ENCODE measurements at regions not wholly inside any gene's neighbourhood (a gene's known extent, or its start where the extent isn't known, plus 50 kb on each side); places are given as distances from the start of the nearest gene placed in this dataset.

- TF ChIP-seq CTCF (optimal IDR thresholded peaks at IDR 0.05 in 1 of 3, IDR thresholded peaks at IDR 0.05 in 1 of 3, conservative IDR thresholded peaks at IDR 0.05 in 1 of 3; ENCODE audit: extremely low read depth in 1 of 3, insufficient read depth in 2 of 3, low read length in 3 of 3) = no peak
- no peak for TF ChIP-seq EZH2 (IDR thresholded peaks at IDR 0.05; ENCODE audit: low read length)
Measured at GRCh38 chr1:102183711-102184110, 187.0 kb upstream of the OLFM3 start.

All from keratinocyte (primary cell).